DND-41 (cell line): ENCODE measurements at regions not wholly inside any gene's neighbourhood (a gene's known extent, or its start where the extent isn't known, plus 50 kb on each side); places are given as distances from the start of the nearest gene placed in this dataset.

Source experiments
- EZH2 ChIP-seq: IDR thresholded peaks from 3 replicates; pipeline ENCODE4 v1.6.1; 2012; ENCODE audit warnings: borderline replicate concordance, low read depth, mild to moderate bottlenecking, moderate library complexity, low read length, inconsistent platforms; ENCODE audit not compliant: severe bottlenecking
- TF ChIP-seq, protein P1 (sequence below): IDR thresholded peaks from 2 replicates; pipeline ENCODE4 v1.5.1; 2012; ENCODE audit warnings: borderline replicate concordance, low read length, moderate library complexity, mild to moderate bottlenecking; ENCODE audit not compliant: poor library complexity, severe bottlenecking; ENCODE audit errors: extremely low read depth

DNA sequence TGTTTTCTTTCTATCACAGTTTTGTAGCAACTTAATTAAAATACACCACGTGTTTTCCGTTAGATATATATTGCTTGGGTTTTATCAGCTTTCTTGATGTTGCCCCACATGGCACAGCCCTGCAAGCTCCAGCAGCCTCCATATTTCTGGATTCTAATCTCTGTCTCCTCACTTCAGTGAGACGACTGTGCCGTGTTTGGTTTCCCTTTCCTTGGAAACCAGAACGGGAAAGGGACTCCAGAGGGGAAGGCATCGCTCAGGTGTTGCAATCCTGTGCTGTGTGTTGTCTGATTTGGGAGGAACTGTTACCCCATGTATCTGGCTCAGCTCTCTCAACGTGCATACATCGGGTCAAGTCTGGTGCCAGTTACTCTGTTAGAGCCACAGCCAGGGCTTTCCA is 464.2 kb upstream of the B3GAT1 start:
- TF ChIP-seq, protein P1, sequence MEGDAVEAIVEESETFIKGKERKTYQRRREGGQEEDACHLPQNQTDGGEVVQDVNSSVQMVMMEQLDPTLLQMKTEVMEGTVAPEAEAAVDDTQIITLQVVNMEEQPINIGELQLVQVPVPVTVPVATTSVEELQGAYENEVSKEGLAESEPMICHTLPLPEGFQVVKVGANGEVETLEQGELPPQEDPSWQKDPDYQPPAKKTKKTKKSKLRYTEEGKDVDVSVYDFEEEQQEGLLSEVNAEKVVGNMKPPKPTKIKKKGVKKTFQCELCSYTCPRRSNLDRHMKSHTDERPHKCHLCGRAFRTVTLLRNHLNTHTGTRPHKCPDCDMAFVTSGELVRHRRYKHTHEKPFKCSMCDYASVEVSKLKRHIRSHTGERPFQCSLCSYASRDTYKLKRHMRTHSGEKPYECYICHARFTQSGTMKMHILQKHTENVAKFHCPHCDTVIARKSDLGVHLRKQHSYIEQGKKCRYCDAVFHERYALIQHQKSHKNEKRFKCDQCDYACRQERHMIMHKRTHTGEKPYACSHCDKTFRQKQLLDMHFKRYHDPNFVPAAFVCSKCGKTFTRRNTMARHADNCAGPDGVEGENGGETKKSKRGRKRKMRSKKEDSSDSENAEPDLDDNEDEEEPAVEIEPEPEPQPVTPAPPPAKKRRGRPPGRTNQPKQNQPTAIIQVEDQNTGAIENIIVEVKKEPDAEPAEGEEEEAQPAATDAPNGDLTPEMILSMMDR, result no peak
- TF ChIP-seq EZH2, result no peak
